ENCODE measurements at regions not wholly inside any gene's neighbourhood (a gene's known extent, or its start where the extent isn't known, plus 50 kb on each side); places are given as distances from the start of the nearest gene placed in this dataset.

DNA sequence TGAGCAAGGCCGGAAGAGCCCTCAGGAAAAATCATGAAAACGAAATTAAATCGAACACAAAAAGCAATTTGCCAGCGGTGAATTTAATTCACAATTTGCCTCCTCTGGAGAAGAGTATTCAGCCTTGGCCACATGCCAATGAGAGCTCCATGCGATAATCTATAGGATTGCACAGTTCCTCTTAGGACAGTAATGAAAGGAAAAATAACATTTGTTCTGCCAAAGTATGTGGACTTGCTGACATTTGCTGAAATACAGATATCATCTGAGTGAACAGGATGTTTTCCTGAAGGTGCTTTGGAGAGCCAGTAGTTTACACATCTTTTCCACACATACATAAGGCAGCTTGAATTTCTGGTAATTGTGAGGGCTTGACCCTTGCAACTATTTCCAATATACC is 188.6 kb upstream of the PDZRN3 start:
- H3K4me3 ChIP-seq (ENCODE audit: low read length), result no peak overlapping the region
- DNase-seq (ENCODE audit: low read depth), result no peak
- TF ChIP-seq, protein P1, sequence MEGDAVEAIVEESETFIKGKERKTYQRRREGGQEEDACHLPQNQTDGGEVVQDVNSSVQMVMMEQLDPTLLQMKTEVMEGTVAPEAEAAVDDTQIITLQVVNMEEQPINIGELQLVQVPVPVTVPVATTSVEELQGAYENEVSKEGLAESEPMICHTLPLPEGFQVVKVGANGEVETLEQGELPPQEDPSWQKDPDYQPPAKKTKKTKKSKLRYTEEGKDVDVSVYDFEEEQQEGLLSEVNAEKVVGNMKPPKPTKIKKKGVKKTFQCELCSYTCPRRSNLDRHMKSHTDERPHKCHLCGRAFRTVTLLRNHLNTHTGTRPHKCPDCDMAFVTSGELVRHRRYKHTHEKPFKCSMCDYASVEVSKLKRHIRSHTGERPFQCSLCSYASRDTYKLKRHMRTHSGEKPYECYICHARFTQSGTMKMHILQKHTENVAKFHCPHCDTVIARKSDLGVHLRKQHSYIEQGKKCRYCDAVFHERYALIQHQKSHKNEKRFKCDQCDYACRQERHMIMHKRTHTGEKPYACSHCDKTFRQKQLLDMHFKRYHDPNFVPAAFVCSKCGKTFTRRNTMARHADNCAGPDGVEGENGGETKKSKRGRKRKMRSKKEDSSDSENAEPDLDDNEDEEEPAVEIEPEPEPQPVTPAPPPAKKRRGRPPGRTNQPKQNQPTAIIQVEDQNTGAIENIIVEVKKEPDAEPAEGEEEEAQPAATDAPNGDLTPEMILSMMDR (conservative IDR thresholded peaks at IDR 0.05; ENCODE audit: low read depth, low read length), result no peak

DNA sequence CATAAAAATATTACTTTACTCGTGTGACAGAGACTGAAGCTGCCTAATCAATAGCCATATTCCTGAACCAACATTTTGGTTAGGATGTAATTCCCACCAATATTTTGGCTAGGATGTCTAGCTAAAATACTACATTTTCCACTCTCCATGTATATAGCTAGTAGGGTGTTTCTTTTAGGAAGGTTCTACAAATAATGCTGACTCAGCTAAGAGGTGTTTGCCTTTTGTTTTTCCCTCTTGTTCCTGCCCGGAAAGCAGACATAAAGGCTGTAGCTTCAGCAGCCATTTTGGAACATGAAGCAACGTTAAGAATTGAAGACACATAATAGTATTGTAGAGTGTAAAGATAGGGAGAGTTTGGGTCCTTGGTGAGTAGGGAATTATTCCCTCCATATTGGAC is 187.3 kb upstream of the PDZRN3 start:
- TF ChIP-seq, protein P1 (conservative IDR thresholded peaks at IDR 0.05; ENCODE audit: low read depth, low read length), result no peak
- H3K4me3 ChIP-seq (ENCODE audit: low read length), result no peak overlapping the region
- DNase-seq (ENCODE audit: low read depth), result no peak

DNA sequence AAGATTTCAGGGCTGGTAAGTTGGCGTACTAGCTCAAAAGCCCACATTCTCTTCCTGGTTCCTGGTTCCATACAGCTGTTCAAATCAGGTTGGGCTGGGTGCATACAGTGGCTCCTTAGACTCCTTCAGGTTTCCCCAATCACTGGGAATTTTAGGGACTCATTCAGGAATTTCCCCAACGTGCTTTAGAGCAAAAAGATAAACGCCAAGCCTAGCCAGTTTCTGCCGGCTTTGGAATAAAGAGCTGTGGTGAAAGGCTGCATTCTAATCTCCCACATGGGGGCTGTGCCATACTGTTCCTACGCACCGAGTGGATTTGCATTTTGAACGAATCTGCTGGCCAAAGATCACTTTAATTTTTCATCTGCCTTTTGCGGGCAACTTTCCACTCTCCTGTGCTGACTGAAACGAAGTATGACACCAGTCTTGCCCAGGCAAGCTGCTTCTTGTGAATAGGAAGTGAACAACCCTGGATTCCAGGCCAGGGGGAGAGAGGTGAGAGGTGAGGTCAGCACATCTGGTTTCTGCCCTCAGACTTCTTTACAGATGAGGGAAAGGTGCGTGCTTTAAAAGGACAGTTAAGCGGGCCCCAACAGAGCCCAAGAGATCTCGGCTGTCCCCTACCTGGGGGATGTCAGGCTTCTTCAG is 184.2 kb upstream of the PDZRN3 start:
- TF ChIP-seq, protein P1 (conservative IDR thresholded peaks at IDR 0.05; ENCODE audit: low read depth, low read length), result no peak
- no peak overlapping the region for H3K4me3 ChIP-seq (ENCODE audit: low read length)
- no peak for DNase-seq (ENCODE audit: low read depth)

DNA sequence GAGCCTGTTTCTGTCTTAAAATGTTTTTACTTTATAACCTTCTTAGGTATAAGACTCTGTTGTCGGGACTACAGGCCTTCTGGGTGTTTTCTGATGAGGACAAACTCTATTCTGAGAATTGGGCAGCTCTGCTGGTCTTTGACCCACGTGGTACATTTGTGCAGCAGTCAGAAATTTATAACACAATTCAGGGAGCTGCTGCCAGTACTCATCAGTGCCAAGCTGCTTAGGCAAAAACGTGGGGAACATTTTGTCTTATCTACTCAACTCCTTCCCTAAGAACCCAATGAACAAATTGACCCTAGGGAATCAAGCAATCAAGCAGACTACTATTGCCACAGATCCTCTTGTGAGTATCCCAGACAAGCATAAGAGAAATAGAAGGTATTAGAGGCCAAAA is 180.7 kb upstream of the PDZRN3 start:
- TF ChIP-seq, protein P1 (conservative IDR thresholded peaks at IDR 0.05; ENCODE audit: low read depth, low read length), result no peak
- no peak overlapping the region for H3K4me3 ChIP-seq (ENCODE audit: low read length)
- no peak for DNase-seq (ENCODE audit: low read depth)

DNA sequence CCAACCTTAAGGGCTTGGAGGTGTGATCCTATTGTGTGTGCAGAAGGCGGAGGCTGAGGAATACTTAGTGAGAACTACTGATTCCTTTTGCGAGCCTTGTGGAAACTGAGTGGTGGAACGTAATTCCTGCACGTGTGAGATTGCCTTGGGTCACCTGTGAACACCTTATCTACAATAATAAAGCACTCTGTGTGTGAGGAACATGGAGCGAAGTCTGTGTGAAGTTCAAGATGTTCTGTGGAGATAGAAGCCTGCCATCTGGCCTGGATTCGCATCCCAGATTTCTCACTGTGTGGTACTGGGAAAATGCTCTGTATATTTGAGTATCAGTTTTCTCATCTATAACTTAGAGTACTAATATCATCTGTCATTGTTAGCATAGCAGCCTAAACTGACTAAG is 179.5 kb upstream of the PDZRN3 start:
- no peak overlapping the region for H3K4me3 ChIP-seq (ENCODE audit: low read length)
- no peak for DNase-seq (ENCODE audit: low read depth)
- TF ChIP-seq, protein P1 (conservative IDR thresholded peaks at IDR 0.05; ENCODE audit: low read depth, low read length), result no peak

DNA sequence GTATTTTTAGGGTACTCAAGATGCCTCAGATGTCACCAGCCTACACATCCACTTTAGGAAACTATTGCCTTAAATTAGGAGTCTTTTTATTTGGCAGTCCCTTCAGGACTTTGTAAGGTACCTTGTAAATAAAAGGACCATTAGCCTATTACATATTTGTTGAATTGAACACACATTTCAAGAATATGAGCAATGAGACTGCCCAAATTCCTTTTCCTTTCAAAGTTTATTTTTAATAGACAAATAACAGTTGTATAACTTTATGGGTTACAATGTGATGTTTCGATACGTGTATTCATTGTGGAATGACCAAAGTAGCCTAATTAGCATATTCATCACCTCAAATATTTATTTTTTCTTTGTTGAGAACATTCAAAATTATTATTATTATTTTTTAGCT is 176.7 kb upstream of the PDZRN3 start:
- H3K4me3 ChIP-seq (ENCODE audit: low read length), result no peak overlapping the region
- TF ChIP-seq, protein P1 (conservative IDR thresholded peaks at IDR 0.05; ENCODE audit: low read depth, low read length), result no peak
- DNase-seq (ENCODE audit: low read depth), result no peak

DNA sequence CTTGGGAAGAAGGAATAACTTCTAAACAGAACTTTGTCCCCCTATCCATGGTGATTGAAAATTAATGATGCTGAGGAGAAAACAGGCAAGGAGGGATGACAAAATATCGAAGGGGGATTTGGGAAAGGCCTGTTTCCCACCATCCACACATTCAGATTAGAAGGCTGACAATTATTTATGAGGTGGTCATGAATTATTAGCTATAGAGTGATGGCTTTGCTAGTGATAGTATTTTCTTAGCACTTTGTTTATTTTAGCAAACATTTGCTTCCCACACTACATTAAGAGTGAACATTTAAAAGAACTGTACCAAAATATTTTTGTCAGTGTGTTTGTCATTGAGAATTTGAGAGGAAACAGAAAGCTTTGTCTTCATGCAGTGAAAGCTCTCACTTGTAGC is 172.6 kb upstream of the PDZRN3 start:
- no peak overlapping the region for H3K4me3 ChIP-seq (ENCODE audit: low read length)
- no peak for DNase-seq (ENCODE audit: low read depth)
- TF ChIP-seq, protein P1 (conservative IDR thresholded peaks at IDR 0.05; ENCODE audit: low read depth, low read length), result no peak
